ENCODE measurements at regions not wholly inside any gene's neighbourhood (a gene's known extent, or its start where the extent isn't known, plus 50 kb on each side); places are given as distances from the start of the nearest gene placed in this dataset.

GRCh38 chr4:35993606-35994005, 250.7 kb downstream of the ARAP2 start:
- H3K9me2 ChIP-seq (ENCODE audit: insufficient read depth, low read length), result no peaks in the 10 kb centered on the region
- no peak overlapping the region for H3K4me3 ChIP-seq (ENCODE audit: low read depth, low read length, poor library complexity, severe bottlenecking)
- no peaks in the 10 kb centered on the region for H3K79me2 ChIP-seq (ENCODE audit: insufficient read depth, low read depth, low read length)
- POLR2A ChIA-PET, result no interaction called here
- CTCF ChIA-PET (ENCODE audit: unreplicated experiment), result no interaction called here
- no peak for TF ChIP-seq CTCF (conservative IDR thresholded peaks at IDR 0.05; ENCODE audit: low read length)
- TF ChIP-seq EZH2phosphoT487 (IDR thresholded peaks at IDR 0.05; ENCODE audit: borderline replicate concordance, low read depth, low read length), result no peak
- intact Hi-C loops (cut with micrococcal nuclease; ENCODE audit: unreplicated experiment), result no loop called here
- H4K20me1 ChIP-seq (ENCODE audit: insufficient read depth, low read length), result no peaks in the 10 kb centered on the region
- no peaks in the 10 kb centered on the region for H3K9me3 ChIP-seq (ENCODE audit: low read length)
- no peak overlapping the region for H2AFZ ChIP-seq (ENCODE audit: low read length)
- BruUV-seq (replicated peaks), result no TSS peak
- H3K27ac ChIP-seq (ENCODE audit: low read depth, low read length, poor library complexity, severe bottlenecking), result no peak overlapping the region
- no peak overlapping the region for H3K4me2 ChIP-seq (ENCODE audit: low read length)
- H3K36me3 ChIP-seq (ENCODE audit: insufficient read depth, low read length), result no peaks in the 10 kb centered on the region
- DNase-seq (ENCODE audit: low spot score), result no peak
- no peaks in the 10 kb centered on the region for H3K4me1 ChIP-seq (ENCODE audit: insufficient read depth, low read length, poor library complexity, severe bottlenecking)

- no TSS peak for BruUV-seq (replicated peaks)
- Histone ChIP-seq H3K4me1 (ENCODE audit: insufficient read depth, low read length, poor library complexity, severe bottlenecking) (no peaks in the 10 kb centered on the region), H3K9me3 (ENCODE audit: low read length) (no peaks in the 10 kb centered on the region), H3K4me3 (ENCODE audit: low read depth, low read length, poor library complexity, severe bottlenecking) (no peak overlapping the region), H4K20me1 (ENCODE audit: insufficient read depth, low read length) (no peaks in the 10 kb centered on the region), H3K4me2 (ENCODE audit: low read length) (no peak overlapping the region), H3K27ac (ENCODE audit: low read depth, low read length, poor library complexity, severe bottlenecking) (no peak overlapping the region), H3K36me3 (ENCODE audit: insufficient read depth, low read length) (no peaks in the 10 kb centered on the region), H3K79me2 (ENCODE audit: insufficient read depth, low read depth, low read length) (no peaks in the 10 kb centered on the region), H2AFZ (ENCODE audit: low read length) (no peak overlapping the region), H3K9me2 (ENCODE audit: insufficient read depth, low read length) (no peaks in the 10 kb centered on the region)
- ChIA-PET CTCF (ENCODE audit: unreplicated experiment) (no interaction called here), POLR2A (no interaction called here)
- no peak for DNase-seq (ENCODE audit: low spot score)
- TF ChIP-seq CTCF (conservative IDR thresholded peaks at IDR 0.05; ENCODE audit: low read length) (no peak), EZH2phosphoT487 (IDR thresholded peaks at IDR 0.05; ENCODE audit: borderline replicate concordance, low read depth, low read length) (no peak)
- intact Hi-C loops (cut with micrococcal nuclease; ENCODE audit: unreplicated experiment), result no loop called here
Observed at GRCh38 chr4:36000941-36001557, 243.3 kb downstream of the ARAP2 start.

GRCh38 chr4:36003051-36003450, 241.3 kb downstream of the ARAP2 start:
- ChIA-PET CTCF (ENCODE audit: unreplicated experiment) (no interaction called here), POLR2A (interaction anchor here (0.7 kb wide), 1 partner anchor 25 kb away, joined by 3 read pairs; no protein-coding TSS in a partner anchor)
- Histone ChIP-seq H3K9me3 (ENCODE audit: low read length) (no peaks in the 10 kb centered on the region), H3K36me3 (ENCODE audit: insufficient read depth, low read length) (no peaks in the 10 kb centered on the region), H3K4me3 (ENCODE audit: low read depth, low read length, poor library complexity, severe bottlenecking) (no peak overlapping the region), H2AFZ (ENCODE audit: low read length) (no peak overlapping the region), H3K79me2 (ENCODE audit: insufficient read depth, low read depth, low read length) (no peaks in the 10 kb centered on the region), H3K27ac (ENCODE audit: low read depth, low read length, poor library complexity, severe bottlenecking) (no peak overlapping the region), H4K20me1 (ENCODE audit: insufficient read depth, low read length) (no peaks in the 10 kb centered on the region), H3K4me1 (ENCODE audit: insufficient read depth, low read length, poor library complexity, severe bottlenecking) (no peaks in the 10 kb centered on the region), H3K4me2 (ENCODE audit: low read length) (no peak overlapping the region), H3K9me2 (ENCODE audit: insufficient read depth, low read length) (no peaks in the 10 kb centered on the region)
- BruUV-seq (replicated peaks), result no TSS peak
- intact Hi-C loops (cut with micrococcal nuclease; ENCODE audit: unreplicated experiment), result no loop called here
- TF ChIP-seq EZH2phosphoT487 (IDR thresholded peaks at IDR 0.05; ENCODE audit: borderline replicate concordance, low read depth, low read length) (no peak), CTCF (conservative IDR thresholded peaks at IDR 0.05; ENCODE audit: low read length) (no peak)
- DNase-seq (ENCODE audit: low spot score), result no peak
